GM19328 (cell line): ENCODE measurements at regions not wholly inside any gene's neighbourhood (a gene's known extent, or its start where the extent isn't known, plus 50 kb on each side); places are given as distances from the start of the nearest gene placed in this dataset.
A peak's percentile ranks its signal among the peaks of the same experiment; 100 is the strongest.

Experiments
- ATAC-seq: cut with Tn5 transposase; IDR thresholded peaks from one replicate; pipeline ENCODE4 v1.9.1; 2021; ENCODE audit warnings: mild to moderate bottlenecking, moderate library complexity; ENCODE audit not compliant: unreplicated experiment

DNA sequence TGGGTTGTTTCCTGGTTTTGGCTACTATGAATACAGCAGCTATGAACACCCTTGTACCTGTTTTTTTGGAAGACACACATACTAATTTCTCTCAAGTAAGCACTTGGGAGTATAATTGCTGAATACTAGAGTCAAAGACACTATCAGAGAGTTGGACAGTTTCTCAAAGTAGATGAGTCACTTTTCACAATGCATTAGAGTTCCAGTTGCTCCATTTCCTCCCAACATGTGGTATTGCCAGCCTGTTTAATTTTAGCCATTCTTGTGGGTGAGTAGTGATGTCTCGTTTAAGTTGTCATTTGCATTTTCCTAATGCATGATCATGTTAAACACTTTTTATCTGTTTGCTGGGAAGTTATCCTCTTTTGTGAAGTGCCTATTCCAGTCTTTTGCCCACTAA, 81.6 kb upstream of the GDNF start:
- no peak for ATAC-seq

GRCh38 chr5:37918424-37918823, 78.6 kb upstream of the GDNF start:
- ATAC-seq, result no peak

- no peak for ATAC-seq
These were observed 76.7 kb upstream of the GDNF start for GRCh38 chr5:37916525-37916924.

GRCh38 chr5:37915097-37915736, 75.4 kb upstream of the GDNF start:
- ATAC-seq, result peak; percentile 78

DNA sequence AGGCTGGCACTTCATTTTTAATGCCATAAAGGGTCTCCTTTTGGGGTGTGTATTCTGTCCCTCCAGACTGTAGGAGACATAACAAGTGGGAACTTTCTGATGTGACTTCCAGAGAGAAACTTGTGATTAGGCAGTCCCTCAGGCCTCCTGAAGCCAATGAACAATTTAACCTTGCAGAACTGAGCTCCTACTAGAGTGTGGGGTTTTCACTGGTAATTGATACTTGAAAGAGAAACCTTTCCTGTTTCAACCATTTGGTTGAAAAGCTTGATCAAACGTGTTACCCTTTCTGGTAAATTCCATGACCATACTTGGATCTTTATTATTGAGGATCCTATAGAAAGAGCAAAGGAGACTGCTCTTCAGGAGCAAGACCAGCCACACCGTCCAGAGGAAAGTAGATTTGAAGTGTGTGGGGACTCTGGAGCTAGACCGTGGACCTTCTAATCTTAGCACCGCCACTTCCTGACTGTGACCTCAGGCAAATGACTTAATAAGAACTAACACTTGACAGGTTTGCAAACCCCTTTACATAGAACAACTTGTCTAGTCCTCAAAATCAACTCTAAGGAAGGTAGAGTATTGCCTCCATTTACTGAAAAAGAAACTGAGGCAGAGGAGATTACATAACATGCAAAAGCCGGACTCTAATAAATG, 69.9 kb upstream of the GDNF start:
- peak; percentile 83 for ATAC-seq

DNA sequence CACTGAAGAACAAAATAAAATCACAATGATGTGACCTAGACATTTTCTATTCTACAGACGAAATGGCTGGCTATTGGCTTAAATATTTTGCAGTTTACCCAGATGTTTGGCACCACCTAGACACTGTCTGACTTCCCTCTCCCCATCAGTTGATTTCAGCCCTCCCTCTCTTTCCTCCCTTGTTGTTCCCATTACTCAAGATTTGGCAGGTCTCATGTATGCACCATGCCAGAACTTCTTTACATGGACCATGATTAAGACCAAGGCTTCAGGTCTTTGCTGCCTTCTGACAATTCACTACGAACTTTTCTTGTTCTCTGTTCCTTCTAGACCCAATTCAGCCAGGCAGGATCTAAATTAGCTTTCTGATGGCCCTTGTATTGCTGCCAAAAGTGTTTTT, 66.6 kb upstream of the GDNF start:
- ATAC-seq, result no peak

DNA sequence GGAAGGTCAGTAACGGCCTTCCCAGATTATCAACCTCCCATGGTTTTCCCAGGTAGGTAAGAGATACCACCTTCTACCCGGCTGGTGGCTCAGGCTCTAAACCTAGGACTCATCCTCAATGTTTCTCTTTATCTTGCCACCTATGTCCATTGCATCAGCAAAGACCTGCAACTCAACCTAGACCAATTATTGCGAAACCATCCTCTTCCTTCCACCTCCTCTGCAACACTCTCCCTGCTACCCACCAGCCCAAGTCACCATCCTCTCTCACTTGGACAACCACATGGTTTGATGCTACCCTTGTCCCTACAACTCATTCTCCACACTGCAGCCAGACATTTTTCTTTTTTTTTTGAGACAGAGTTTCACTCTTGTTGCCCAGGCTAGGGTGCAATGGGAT, 65.4 kb upstream of the GDNF start:
- no peak for ATAC-seq

DNA sequence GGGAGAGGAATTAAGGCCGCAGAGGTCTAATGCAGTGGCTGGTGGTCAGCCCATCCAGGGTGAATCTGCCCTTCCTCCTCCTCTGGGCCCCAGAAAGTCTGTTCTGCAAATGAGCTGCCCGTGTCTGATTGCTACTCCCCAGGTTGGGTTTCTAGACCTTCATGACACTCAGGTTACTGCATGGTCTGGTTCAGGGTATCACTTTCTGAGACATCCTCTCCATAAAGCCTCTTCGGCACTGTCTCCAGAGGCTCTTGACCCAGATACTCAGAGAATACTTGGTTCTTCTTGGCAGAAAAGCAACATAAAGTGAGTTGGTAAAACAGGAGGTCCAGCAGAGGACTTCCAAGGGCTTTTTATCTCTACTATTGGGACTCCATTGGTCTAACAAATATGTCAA, 62.5 kb upstream of the GDNF start:
- no peak for ATAC-seq

DNA sequence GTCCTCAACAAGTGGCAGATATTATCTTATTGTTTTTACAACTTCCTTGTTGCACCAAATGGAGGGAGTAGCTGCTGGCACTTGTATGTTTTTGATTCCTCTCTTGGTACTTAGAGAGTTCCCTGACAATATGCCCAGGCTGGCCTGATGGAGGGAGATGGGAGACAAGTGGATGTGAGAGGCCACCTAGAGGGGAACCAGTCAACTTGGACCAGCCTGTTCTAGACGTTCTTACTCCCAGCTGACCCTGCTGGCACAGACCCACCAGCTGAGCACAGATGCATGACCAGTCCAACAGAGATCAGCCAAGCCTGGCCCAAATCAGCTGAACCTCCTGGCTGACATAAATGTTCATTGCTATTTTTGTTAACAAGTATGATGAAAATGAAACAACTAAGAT, 60.9 kb upstream of the GDNF start:
- ATAC-seq, result no peak

DNA sequence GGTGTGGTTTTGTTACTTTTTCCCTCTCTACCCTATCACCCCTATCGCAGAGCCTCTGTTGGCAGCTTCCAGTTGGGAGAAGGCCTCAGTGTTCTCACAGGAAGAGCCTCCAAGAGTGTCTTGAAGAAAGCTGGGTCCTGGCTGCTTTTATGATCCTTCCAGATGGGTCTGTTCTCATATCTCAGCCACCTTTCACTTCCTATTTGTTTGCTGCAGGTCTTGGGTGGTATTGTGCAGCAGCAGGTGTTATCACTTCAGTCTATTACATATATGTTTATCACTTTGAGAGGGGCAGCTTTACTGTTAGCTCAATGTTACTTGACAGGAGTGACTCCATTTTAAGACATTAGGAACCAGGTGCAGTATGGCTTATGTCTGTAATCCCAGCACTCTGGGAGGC, 59.2 kb upstream of the GDNF start:
- ATAC-seq, result no peak

DNA sequence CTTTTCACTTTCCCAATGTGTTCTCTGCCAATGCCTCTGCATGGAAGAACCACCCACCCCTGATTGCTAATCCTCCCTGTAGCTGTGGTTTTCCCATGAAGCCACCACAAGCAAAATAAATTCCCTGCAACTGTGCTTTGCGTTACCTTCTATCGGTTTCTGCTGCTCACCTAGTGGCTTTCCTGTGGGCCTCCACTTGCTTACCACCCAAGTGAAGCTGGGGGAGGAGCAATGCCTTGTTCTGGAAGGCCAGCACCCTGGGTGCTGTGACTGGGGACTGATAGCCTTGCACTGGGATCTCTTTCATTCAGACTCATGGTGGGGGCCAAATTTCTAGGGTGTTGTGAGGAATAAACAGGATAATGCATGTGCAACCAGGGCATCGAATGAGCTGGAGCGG, 56.3 kb upstream of the GDNF start:
- ATAC-seq, result no peak

DNA sequence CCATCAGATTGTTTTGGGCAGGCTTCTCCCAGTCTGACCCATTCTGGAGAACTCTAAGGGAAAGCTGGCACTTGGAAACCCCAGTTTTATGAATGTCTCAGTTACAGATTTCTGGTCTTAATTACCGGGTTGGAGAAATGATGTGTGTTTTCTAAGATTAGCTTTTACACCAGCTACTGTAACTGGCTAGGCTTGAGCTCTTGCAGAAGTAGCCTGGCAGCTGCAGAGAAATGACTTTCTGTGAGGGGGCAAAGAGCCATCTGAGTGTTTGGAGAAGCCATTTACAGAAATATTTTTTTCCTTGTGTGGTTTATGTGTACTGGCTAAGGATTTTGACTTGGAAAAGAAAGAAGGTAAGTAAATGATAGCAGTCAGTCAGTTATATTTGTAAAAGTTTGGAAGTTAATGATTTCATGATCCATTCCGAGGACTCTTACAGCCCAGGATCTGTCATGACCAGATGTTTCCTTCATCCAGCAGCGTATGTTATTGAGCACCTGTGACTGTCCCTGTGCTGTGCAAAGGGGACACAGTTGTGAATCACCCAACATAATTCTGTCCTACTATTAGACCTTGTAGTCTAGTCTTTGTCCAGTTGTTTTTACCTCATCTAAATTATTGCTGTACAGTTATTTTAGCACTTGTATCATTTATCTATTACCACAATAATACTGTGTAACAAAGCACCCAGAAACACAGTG, 53.7 kb upstream of the GDNF start:
- no peak for ATAC-seq

DNA sequence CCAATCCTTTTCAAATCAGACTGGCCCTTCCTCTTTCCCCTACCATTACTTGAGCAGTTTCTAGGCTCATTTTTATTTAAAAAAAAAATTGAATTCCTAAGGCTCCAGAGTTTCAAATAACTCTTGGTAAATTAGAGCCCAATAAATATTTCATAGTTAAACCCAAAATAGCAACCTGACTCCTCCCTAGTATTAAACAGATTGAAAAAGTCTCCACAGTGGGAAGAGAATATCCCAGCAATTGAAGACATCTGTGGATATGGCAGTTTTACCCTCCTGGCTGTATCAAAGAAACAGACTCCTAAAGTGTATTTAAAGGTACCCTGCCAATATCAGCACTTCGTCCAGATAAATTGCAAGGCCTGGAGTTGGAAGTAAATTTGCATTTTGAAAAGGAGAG, 52.7 kb upstream of the GDNF start:
- ATAC-seq, result no peak

DNA sequence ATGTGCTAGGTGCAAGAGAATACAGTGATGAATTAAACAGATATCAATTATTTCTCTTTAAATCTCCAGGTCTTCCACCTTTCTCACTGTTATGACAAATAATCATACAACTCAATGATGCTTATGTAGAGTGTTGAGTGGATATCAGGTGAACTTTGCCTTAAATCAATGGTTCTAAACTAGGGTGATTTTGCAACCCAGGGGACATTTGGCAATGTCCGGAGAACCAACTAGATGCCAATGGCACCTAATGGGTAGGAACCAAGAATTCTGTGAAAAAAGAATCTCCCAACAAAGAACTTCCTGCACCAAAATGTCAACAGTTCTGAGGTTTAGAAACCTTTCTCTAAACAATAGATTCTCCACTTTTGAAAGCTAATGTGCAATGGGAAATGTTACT, 52.0 kb upstream of the GDNF start:
- no peak for ATAC-seq

DNA sequence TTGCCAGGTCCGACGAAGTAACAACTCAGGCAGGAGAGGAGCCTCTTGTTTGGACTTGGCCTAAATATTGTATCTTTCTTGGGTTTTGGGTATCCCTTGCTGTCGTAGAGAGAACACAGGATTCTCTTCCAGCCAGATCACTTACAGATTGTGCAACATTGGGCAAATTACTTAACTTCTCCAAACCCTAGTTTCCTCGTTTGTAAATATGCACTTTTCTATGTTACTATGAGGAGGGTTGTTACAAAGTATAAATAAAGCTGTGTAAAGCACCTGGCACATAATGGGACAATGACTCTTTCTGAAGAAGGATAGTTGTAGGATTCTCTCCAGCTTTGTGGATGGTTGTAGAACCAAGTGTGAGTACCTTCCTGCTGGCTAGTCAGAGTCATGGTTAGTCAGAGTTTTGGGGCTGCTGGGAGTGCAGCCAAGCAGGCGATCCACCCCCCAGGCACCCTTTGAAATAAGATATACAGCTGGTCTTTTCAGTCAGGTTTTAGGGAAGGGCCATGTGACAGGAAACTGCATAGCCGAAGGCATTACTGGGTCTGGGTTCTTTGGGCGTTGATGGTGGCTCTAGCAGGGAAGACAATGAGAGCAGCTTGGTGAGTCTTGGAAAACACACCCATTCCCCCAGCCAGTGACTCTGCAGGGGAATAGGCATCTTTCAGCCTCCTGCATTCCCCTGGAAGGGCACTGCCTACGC, 49.9 kb upstream of the GDNF start:
- no peak for ATAC-seq
